ENCODE measurements at regions not wholly inside any gene's neighbourhood (a gene's known extent, or its start where the extent isn't known, plus 50 kb on each side); places are given as distances from the start of the nearest gene placed in this dataset.
"Not testable (repeated sequence)": the region's sequence is repeated elsewhere in the genome, so short reads cannot be mapped to it uniquely, and the experiment has no call there.

DNA sequence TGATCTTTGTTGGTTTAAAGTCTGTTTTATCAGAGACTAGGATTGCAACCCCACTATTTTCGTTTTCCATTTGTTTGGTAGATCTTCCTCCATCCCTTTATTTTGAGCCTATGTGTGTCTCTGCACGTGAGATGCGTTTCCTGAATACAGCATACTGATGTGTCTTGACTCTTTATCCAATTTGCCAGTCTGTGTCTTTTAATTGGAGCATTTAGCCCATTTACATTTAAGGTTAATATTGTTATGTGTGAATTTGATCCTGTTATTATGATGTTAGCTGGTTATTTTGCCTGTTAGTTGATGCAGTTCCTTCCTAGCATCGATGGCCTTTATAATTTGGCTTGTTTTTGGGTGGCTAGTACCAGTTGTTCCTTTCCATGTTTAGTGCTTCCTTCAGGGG, 177.2 kb upstream of the RPS23 start:
- not testable (repeated sequence) for H3K36me3 Mint-ChIP-seq; ATAC-seq (ENCODE audit: low read depth in 2 of 2); H3K9me3 ChIP-seq (ENCODE audit: control insufficient read depth in 2 of 2, low read length in 2 of 2); H3K27ac ChIP-seq (ENCODE audit: insufficient read depth, low read length, poor library complexity, severe bottlenecking); H3K4me1 ChIP-seq (ENCODE audit: control insufficient read depth, insufficient read depth, low read length, poor library complexity, severe bottlenecking); H3K27me3 Mint-ChIP-seq; H3K4me3 ChIP-seq (ENCODE audit: low read depth, low read length); H3K4me1 Mint-ChIP-seq; H3K9me3 Mint-ChIP-seq; H3K4me3 Mint-ChIP-seq; DNase-seq; H3K27me3 ChIP-seq (ENCODE audit: control insufficient read depth, insufficient read depth, low read length); H3K36me3 ChIP-seq (ENCODE audit: control insufficient read depth, insufficient read depth, low read length)
- peak overlapping the region in 1 of 3 donors; percentile 2 for H3K27ac Mint-ChIP-seq

DNA sequence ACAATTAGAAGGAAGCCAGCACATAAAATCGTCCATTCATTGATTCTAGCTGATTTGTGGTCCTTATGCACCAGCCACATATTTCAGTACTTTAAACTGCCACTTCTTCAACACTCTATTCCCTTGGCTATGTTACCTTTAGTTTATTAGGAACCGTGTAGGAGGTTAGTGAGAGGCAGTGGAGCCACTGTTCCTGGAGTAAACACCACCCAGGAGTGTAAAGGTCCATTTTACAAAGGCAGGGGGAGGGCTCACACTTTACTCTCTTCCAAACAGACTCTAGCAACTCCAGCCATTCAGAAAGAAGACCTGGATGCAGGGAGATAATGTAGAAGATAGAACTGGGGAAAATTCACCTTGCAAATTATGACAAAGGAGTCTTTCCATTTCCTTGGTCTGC, 170.2 kb upstream of the RPS23 start:
- Histone ChIP-seq H3K27ac (ENCODE audit: insufficient read depth, low read length, poor library complexity, severe bottlenecking) (no peak overlapping the region), H3K27me3 (ENCODE audit: control insufficient read depth, insufficient read depth, low read length) (no peaks in the 10 kb centered on the region), H3K9me3 (ENCODE audit: control insufficient read depth in 2 of 2, low read length in 2 of 2) (no peaks in the 10 kb centered on the region), H3K4me3 (ENCODE audit: low read depth, low read length) (no peak overlapping the region), H3K4me1 (ENCODE audit: control insufficient read depth, insufficient read depth, low read length, poor library complexity, severe bottlenecking) (no peaks in the 10 kb centered on the region), H3K36me3 (ENCODE audit: control insufficient read depth, insufficient read depth, low read length) (no peaks in the 10 kb centered on the region)
- DNase-seq (no peak), ATAC-seq (ENCODE audit: low read depth in 2 of 2) (no peak)
- no peaks in the 10 kb centered on the region for H3K36me3 Mint-ChIP-seq
- peaks cover 0 to 7% (median 0%) of the 10 kb centered on the region in 7 donors for H3K9me3 Mint-ChIP-seq
- no peaks in the 10 kb centered on the region for H3K27me3 Mint-ChIP-seq
- H3K4me3 Mint-ChIP-seq = no peak overlapping the region
- H3K27ac Mint-ChIP-seq = no peak overlapping the region
- H3K4me1 Mint-ChIP-seq = no peaks in the 10 kb centered on the region

DNA sequence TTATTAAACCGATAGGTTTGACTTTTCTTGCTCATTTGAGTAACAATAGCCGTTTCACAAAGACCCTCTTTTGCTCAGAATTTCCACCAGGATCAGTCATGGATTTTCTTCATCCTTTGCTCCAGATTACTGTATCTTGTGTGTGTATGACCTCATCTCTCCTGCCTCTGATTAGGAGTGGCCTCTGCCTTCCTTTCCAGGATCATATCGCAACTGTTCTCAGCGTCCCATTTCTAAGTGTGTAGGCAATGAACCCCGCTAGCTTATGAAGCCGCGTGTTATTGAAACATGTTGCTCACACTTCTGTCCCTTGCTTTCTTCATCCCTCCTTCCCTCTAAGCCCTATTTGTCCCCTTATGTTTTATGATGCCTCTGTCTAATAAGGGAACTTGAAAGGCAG, 169.8 kb upstream of the RPS23 start:
- no peak for ATAC-seq (ENCODE audit: low read depth in 2 of 2)
- Histone ChIP-seq H3K4me1 (ENCODE audit: control insufficient read depth, insufficient read depth, low read length, poor library complexity, severe bottlenecking) (no peaks in the 10 kb centered on the region), H3K27ac (ENCODE audit: insufficient read depth, low read length, poor library complexity, severe bottlenecking) (no peak overlapping the region), H3K4me3 (ENCODE audit: low read depth, low read length) (no peak overlapping the region), H3K36me3 (ENCODE audit: control insufficient read depth, insufficient read depth, low read length) (no peaks in the 10 kb centered on the region), H3K27me3 (ENCODE audit: control insufficient read depth, insufficient read depth, low read length) (no peaks in the 10 kb centered on the region), H3K9me3 (ENCODE audit: control insufficient read depth in 2 of 2, low read length in 2 of 2) (no peaks in the 10 kb centered on the region)
- H3K27me3 Mint-ChIP-seq = no peaks in the 10 kb centered on the region
- H3K36me3 Mint-ChIP-seq = no peaks in the 10 kb centered on the region
- H3K4me3 Mint-ChIP-seq = no peak overlapping the region
- no peak for DNase-seq
- H3K27ac Mint-ChIP-seq = no peak overlapping the region
- H3K4me1 Mint-ChIP-seq = no peaks in the 10 kb centered on the region
- peaks cover 0 to 7% (median 0%) of the 10 kb centered on the region in 7 donors for H3K9me3 Mint-ChIP-seq

DNA sequence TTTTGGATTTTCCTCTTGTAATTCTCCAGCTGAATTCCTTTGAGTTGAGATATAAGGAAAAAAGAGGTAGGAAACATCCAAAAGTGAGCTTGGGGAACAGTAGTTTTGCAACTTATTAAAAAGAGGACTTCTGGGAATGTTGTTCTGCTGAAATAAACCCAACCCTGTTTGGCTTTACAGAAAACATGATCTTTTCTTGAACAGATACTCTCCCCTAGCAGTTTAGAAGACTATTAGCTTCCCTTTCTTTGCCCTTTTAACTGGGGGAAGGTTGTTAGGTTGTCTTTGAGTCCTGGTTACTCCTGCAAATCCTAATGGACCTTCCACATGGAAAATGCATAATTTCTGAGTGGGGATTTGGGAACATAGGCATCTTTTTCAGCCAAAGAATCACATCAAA, 168.7 kb upstream of the RPS23 start:
- H3K27ac Mint-ChIP-seq = no peak overlapping the region
- no peak overlapping the region for H3K4me3 Mint-ChIP-seq
- DNase-seq (no peak), ATAC-seq (ENCODE audit: low read depth in 2 of 2) (no peak)
- H3K27me3 Mint-ChIP-seq = no peaks in the 10 kb centered on the region
- Histone ChIP-seq H3K36me3 (ENCODE audit: control insufficient read depth, insufficient read depth, low read length) (no peaks in the 10 kb centered on the region), H3K27me3 (ENCODE audit: control insufficient read depth, insufficient read depth, low read length) (no peaks in the 10 kb centered on the region), H3K27ac (ENCODE audit: insufficient read depth, low read length, poor library complexity, severe bottlenecking) (no peak overlapping the region), H3K4me3 (ENCODE audit: low read depth, low read length) (no peak overlapping the region), H3K9me3 (ENCODE audit: control insufficient read depth in 2 of 2, low read length in 2 of 2) (no peaks in the 10 kb centered on the region), H3K4me1 (ENCODE audit: control insufficient read depth, insufficient read depth, low read length, poor library complexity, severe bottlenecking) (no peaks in the 10 kb centered on the region)
- no peaks in the 10 kb centered on the region for H3K36me3 Mint-ChIP-seq
- no peaks in the 10 kb centered on the region for H3K4me1 Mint-ChIP-seq
- peaks cover 0 to 5% (median 0%) of the 10 kb centered on the region in 7 donors for H3K9me3 Mint-ChIP-seq

DNA sequence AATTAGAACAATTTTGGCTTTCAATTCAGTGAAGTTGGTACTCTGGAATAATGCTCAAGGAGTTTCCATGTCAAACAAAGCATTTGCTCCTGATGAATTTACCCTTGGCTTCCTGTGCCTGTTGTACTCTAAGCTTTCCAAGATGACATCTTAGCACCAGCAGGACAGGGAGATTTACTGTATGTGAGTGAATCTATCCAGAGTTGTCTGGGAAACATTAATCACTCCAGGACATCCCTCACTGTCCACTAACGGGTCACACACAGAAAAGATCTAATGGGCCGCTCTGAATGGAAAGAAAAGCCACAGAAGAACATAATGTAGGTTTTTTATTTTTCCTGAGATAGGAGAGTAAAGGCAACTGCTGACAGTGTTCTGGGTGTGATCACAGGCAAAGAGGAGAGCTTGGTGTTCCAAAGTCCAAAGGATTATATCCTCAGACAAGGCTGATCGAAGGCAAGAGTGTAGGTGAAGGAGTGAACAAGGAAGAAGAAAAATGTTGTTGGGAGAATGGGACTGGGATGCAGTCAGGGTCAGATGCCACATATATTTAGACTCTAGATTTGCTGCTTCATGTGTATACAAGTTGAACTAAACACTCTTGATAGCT, 167.7 kb upstream of the RPS23 start:
- H3K4me3 Mint-ChIP-seq = no peak overlapping the region
- no peaks in the 10 kb centered on the region for H3K36me3 Mint-ChIP-seq

DNA sequence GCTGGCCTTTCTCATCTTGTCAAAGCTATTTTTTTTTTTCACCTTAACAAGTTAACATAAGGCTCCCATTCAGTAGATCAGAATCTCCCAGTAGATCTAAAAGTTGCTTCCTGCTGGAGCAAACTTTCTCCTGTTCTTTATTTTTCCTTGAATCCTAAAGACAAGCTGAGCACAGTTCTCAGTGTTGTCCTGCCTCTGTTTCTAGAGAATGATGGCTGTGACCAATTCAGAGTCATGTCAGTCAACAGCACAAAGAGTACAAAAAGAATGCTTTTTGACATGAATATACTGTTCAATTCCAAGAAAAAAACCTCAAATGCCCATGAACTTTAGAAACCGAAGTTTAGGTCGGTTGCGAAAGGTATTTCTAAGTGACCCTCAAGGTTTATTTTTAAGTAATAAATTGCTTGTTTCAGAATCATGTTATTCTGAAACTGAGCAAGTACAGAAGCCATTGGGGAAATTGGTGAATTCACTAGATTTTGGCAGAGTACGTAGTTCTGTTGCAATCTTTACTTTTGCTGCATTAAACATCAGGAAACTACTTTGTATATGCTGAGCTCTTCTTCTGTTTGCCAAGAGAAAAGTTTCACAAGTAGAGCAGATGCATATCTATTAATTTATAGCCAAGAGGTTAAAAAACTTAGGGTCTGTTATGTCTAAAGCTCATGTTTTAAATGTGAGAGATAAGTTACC, 161.7 kb upstream of the RPS23 start:
- Histone ChIP-seq H3K27me3 (ENCODE audit: control insufficient read depth, insufficient read depth, low read length) (no peaks in the 10 kb centered on the region), H3K4me1 (ENCODE audit: control insufficient read depth, insufficient read depth, low read length, poor library complexity, severe bottlenecking) (no peaks in the 10 kb centered on the region), H3K36me3 (ENCODE audit: control insufficient read depth, insufficient read depth, low read length) (no peaks in the 10 kb centered on the region), H3K4me3 (ENCODE audit: low read depth, low read length) (no peak overlapping the region), H3K9me3 (ENCODE audit: control insufficient read depth in 2 of 2, low read length in 2 of 2) (no peaks in the 10 kb centered on the region), H3K27ac (ENCODE audit: insufficient read depth, low read length, poor library complexity, severe bottlenecking) (no peak overlapping the region)
- DNase-seq (no peak), ATAC-seq (ENCODE audit: low read depth in 2 of 2) (no peak)
- Mint-ChIP-seq H3K36me3 (no peaks in the 10 kb centered on the region), H3K9me3 (peaks cover 0 to 8% (median 4%) of the 10 kb centered on the region in 7 donors), H3K27me3 (no peaks in the 10 kb centered on the region), H3K4me3 (no peak overlapping the region), H3K4me1 (no peaks in the 10 kb centered on the region), H3K27ac (no peak overlapping the region)

More for the DNA sequence above, 167.7 kb upstream of the RPS23 start:
- no peaks in the 10 kb centered on the region for H3K27me3 ChIP-seq (ENCODE audit: control insufficient read depth, insufficient read depth, low read length)
- no peak for DNase-seq
- Mint-ChIP-seq H3K9me3 (peaks cover 0 to 5% (median 0%) of the 10 kb centered on the region in 7 donors), H3K27ac (peak overlapping the region in 1 of 3 donors; percentile 2), H3K27me3 (no peaks in the 10 kb centered on the region), H3K4me1 (no peaks in the 10 kb centered on the region)
- H3K4me1 ChIP-seq (ENCODE audit: control insufficient read depth, insufficient read depth, low read length, poor library complexity, severe bottlenecking) = no peaks in the 10 kb centered on the region
- ATAC-seq (ENCODE audit: low read depth in 2 of 2) = no peak
- no peaks in the 10 kb centered on the region for H3K36me3 ChIP-seq (ENCODE audit: control insufficient read depth, insufficient read depth, low read length)
- no peak overlapping the region for H3K27ac ChIP-seq (ENCODE audit: insufficient read depth, low read length, poor library complexity, severe bottlenecking)
- no peak overlapping the region for H3K4me3 ChIP-seq (ENCODE audit: low read depth, low read length)
- H3K9me3 ChIP-seq (ENCODE audit: control insufficient read depth in 2 of 2, low read length in 2 of 2) = no peaks in the 10 kb centered on the region

DNA sequence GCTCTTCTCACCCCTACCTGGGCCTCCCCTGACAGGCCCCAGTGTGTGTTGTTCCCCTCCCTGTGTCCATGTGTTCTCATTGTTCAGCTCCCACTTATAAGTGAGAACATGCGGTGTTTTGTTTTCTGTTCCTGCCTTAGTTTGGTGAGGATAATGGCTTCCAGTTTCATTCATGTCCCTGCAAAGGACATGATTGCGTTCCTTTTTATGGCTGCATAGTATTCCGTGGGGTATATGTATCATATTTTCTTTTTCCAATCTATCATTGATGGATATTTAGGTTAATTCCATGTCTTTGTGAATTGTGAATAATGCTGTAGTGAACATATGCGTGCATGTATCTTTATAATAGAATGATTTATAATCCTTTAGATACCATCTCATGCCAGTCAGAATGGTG, 159.4 kb upstream of the RPS23 start:
- not testable (repeated sequence) for H3K27ac Mint-ChIP-seq; H3K9me3 ChIP-seq (ENCODE audit: control insufficient read depth in 2 of 2, low read length in 2 of 2); H3K36me3 Mint-ChIP-seq; H3K4me1 Mint-ChIP-seq; H3K4me3 ChIP-seq (ENCODE audit: low read depth, low read length); ATAC-seq (ENCODE audit: low read depth in 2 of 2); DNase-seq; H3K27ac ChIP-seq (ENCODE audit: insufficient read depth, low read length, poor library complexity, severe bottlenecking); H3K27me3 ChIP-seq (ENCODE audit: control insufficient read depth, insufficient read depth, low read length); H3K4me3 Mint-ChIP-seq; H3K36me3 ChIP-seq (ENCODE audit: control insufficient read depth, insufficient read depth, low read length); H3K27me3 Mint-ChIP-seq; H3K4me1 ChIP-seq (ENCODE audit: control insufficient read depth, insufficient read depth, low read length, poor library complexity, severe bottlenecking); H3K9me3 Mint-ChIP-seq

DNA sequence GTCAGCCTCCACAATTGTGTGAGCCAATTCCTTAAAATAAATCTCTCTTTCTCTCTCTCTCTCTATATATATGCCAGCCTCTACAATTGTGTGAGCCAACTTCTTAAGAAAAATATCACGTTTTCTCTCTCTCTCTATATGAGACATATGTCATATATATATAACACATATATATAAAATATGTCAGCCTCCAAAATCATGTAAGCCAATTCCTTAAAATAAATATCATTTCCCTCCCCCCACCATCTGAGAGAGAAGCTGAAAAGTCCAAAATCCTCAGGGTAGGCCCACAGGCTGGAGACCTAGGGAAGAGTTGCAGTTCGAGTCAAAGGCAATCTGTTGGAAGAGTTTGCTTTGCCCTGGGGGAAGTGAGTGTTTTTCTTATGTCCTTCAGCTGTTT, 158.1 kb upstream of the RPS23 start:
- H3K27me3 ChIP-seq (ENCODE audit: control insufficient read depth, insufficient read depth, low read length) = no peaks in the 10 kb centered on the region
- Mint-ChIP-seq H3K36me3 (no peaks in the 10 kb centered on the region), H3K9me3 (peaks cover 0 to 8% (median 2%) of the 10 kb centered on the region in 7 donors), H3K27ac (no peak overlapping the region), H3K4me1 (no peaks in the 10 kb centered on the region), H3K27me3 (no peaks in the 10 kb centered on the region), H3K4me3 (no peak overlapping the region)
- DNase-seq = no peak
- H3K9me3 ChIP-seq (ENCODE audit: control insufficient read depth in 2 of 2, low read length in 2 of 2) = no peaks in the 10 kb centered on the region
- ATAC-seq (ENCODE audit: low read depth in 2 of 2) = no peak
- no peak overlapping the region for H3K27ac ChIP-seq (ENCODE audit: insufficient read depth, low read length, poor library complexity, severe bottlenecking)
- no peaks in the 10 kb centered on the region for H3K4me1 ChIP-seq (ENCODE audit: control insufficient read depth, insufficient read depth, low read length, poor library complexity, severe bottlenecking)
- no peaks in the 10 kb centered on the region for H3K36me3 ChIP-seq (ENCODE audit: control insufficient read depth, insufficient read depth, low read length)
- H3K4me3 ChIP-seq (ENCODE audit: low read depth, low read length) = no peak overlapping the region
